C4-2B (cell line): ENCODE measurements at regions not wholly inside any gene's neighbourhood (a gene's known extent, or its start where the extent isn't known, plus 50 kb on each side); places are given as distances from the start of the nearest gene placed in this dataset.

Experiments used
- CTCF ChIP-seq: fragments of 450-650 bp; conservative IDR thresholded peaks from 2 replicates; pipeline ENCODE4 v1.5.1; 2017; ENCODE audit warnings: mild to moderate bottlenecking
- ZFX ChIP-seq: fragments of 450-650 bp; IDR thresholded peaks from 2 replicates; pipeline ENCODE4 v1.6.1; 2017

- TF ChIP-seq CTCF (no peak), ZFX (no peak)
Measured at GRCh38 chr6:146999766-147000165, 204.5 kb upstream of the STXBP5 start.
